ENCODE measurements at regions not wholly inside any gene's neighbourhood (a gene's known extent, or its start where the extent isn't known, plus 50 kb on each side); places are given as distances from the start of the nearest gene placed in this dataset.

DNA sequence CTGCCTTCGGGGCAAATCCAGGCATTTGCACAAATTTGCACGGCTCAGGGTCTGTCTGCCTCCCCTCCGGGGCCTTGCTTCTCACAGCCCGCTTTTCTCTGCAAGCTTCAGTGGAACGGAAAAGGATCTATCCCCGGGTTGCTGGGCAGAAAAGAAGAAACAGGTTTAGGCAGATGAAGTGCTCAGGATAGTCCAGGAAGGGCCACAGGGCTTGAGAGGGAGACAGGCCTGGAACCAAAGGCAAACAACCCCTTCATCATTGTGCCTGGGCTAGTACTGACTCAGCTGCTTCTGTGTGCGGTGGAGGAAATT is 347.8 kb upstream of the TNP1 start:
- H3K4me1 ChIP-seq = no peaks in the 10 kb centered on the region
- H3K36me3 ChIP-seq (ENCODE audit: low read depth, missing control alignments) = no peaks in the 10 kb centered on the region
- H3K4me3 ChIP-seq = no peak overlapping the region
- intact Hi-C loops (cut with DNase I; ENCODE audit: low total_unique reads) = no loop called here
- H3K27ac ChIP-seq = no peak overlapping the region
- 75 to 76% methylated on average over 7 of the region's 7 CpGs for WGBS, 2 donors
- DNase-seq = no peak
- H3K27me3 ChIP-seq = no peaks in the 10 kb centered on the region
- no peaks in the 10 kb centered on the region for H3K9me3 ChIP-seq
- TF ChIP-seq POLR2A (IDR thresholded peaks at IDR 0.05) = no peak
- TF ChIP-seq, protein P1, sequence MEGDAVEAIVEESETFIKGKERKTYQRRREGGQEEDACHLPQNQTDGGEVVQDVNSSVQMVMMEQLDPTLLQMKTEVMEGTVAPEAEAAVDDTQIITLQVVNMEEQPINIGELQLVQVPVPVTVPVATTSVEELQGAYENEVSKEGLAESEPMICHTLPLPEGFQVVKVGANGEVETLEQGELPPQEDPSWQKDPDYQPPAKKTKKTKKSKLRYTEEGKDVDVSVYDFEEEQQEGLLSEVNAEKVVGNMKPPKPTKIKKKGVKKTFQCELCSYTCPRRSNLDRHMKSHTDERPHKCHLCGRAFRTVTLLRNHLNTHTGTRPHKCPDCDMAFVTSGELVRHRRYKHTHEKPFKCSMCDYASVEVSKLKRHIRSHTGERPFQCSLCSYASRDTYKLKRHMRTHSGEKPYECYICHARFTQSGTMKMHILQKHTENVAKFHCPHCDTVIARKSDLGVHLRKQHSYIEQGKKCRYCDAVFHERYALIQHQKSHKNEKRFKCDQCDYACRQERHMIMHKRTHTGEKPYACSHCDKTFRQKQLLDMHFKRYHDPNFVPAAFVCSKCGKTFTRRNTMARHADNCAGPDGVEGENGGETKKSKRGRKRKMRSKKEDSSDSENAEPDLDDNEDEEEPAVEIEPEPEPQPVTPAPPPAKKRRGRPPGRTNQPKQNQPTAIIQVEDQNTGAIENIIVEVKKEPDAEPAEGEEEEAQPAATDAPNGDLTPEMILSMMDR (IDR thresholded peaks at IDR 0.05) = no peak

DNA sequence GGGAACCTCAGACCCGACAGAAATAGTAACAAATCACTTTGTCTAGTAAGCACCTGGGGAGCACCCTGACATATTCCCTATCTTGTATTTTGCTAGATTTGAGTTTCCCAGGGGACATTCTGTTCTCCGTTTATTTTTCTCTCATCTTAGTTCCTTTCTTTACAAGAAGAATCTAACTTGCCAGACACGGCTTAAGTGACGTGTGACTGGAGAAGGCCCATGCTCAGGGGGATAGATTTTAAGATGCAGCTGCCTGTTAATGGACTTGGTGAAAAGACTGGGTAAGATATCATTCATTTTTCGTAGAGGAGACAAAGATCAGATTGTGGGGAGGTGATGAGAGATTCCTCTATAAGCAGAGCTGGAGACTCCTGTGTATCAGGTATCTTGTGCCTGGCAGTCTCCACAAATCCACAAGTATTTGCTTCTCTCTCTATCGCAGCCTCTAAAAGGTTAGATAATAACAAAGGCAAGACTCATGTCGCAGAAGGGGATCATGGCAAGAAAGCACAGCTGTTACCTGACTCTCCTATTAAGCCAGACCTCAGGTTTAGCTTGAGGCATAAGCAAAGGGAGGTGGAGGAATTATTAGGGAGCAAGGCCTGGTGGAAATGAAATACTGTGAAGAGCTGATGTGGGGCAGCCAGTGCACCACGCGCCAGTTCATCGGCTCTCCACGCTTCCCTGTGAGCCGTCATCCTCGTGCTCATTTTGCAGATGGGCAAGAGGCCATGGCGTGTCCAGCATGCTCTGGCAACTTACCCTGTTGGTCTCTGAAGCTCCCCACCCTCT is 347.2 kb upstream of the TNP1 start:
- WGBS, 2 donors = 67 to 69% methylated on average over 14 of the region's 14 CpGs
- Histone ChIP-seq H3K4me3 (no peak overlapping the region), H3K36me3 (ENCODE audit: low read depth, missing control alignments) (no peaks in the 10 kb centered on the region), H3K27me3 (no peaks in the 10 kb centered on the region), H3K27ac (no peak overlapping the region), H3K4me1 (no peaks in the 10 kb centered on the region), H3K9me3 (no peaks in the 10 kb centered on the region)
- intact Hi-C loops (cut with DNase I; ENCODE audit: low total_unique reads) = no loop called here
- TF ChIP-seq, protein P1 (IDR thresholded peaks at IDR 0.05) = no peak
- TF ChIP-seq POLR2A (IDR thresholded peaks at IDR 0.05) = no peak
- no peak for DNase-seq

GRCh38 chr2:217206016-217206725 is 346.3 kb upstream of the TNP1 start:
- H3K36me3 ChIP-seq (ENCODE audit: low read depth, missing control alignments) = no peaks in the 10 kb centered on the region
- H3K27ac ChIP-seq = no peak overlapping the region
- no peaks in the 10 kb centered on the region for H3K27me3 ChIP-seq
- H3K4me1 ChIP-seq = no peaks in the 10 kb centered on the region
- no peak overlapping the region for H3K4me3 ChIP-seq
- DNase-seq = no peak
- no peaks in the 10 kb centered on the region for H3K9me3 ChIP-seq
- TF ChIP-seq, protein P1 (IDR thresholded peaks at IDR 0.05) = no peak
- no peak for TF ChIP-seq POLR2A (IDR thresholded peaks at IDR 0.05)
- WGBS, 2 donors = 83 to 92% methylated on average over 3 of the region's 3 CpGs
- intact Hi-C loops (cut with DNase I; ENCODE audit: low total_unique reads) = no loop called here

DNA sequence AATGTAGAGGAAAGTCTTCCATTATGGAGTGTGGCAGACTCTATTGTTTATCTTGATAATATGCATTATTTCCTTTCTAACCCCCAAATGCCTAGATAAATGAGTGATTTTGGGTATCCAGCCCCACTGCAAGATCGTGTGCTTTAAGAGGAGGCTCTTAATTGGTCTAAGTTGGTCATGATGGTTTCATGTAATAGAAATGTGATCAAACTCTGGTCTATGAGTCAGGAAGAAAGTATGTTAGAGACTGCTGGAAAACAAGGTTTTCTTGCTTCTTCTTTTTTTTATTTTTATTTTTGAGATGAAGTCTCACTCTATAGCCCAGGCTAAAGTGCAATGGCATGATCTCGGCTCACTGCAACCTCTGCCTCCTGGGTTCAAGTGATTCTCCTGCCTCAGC is 344.5 kb upstream of the TNP1 start:
- TF ChIP-seq POLR2A (IDR thresholded peaks at IDR 0.05) = no peak
- TF ChIP-seq, protein P1 (IDR thresholded peaks at IDR 0.05) = no peak
- Histone ChIP-seq H3K27ac (no peak overlapping the region), H3K27me3 (no peaks in the 10 kb centered on the region), H3K4me1 (no peaks in the 10 kb centered on the region), H3K9me3 (no peaks in the 10 kb centered on the region), H3K4me3 (no peak overlapping the region), H3K36me3 (ENCODE audit: low read depth, missing control alignments) (no peaks in the 10 kb centered on the region)
- intact Hi-C loops (cut with DNase I; ENCODE audit: low total_unique reads) = no loop called here
- no peak for DNase-seq
- WGBS, 2 donors = 85 to 90% methylated on average over 2 of the region's 2 CpGs

Data from testis (tissue), 2 donors.